ENCODE measurements at regions not wholly inside any gene's neighbourhood (a gene's known extent, or its start where the extent isn't known, plus 50 kb on each side); places are given as distances from the start of the nearest gene placed in this dataset.

GRCh38 chrX:4197971-4198370 is 484.5 kb upstream of the PRKX start:
- no peak for DNase-seq

GRCh38 chrX:4193500-4194155 is 480.2 kb upstream of the PRKX start:
- no peak for DNase-seq

GRCh38 chrX:4186331-4186730 is 472.9 kb upstream of the PRKX start:
- no peak for DNase-seq

GRCh38 chrX:4185086-4185485 is 471.6 kb upstream of the PRKX start:
- DNase-seq: no peak

- DNase-seq: no peak
These were observed 469.0 kb upstream of the PRKX start for GRCh38 chrX:4182408-4182806.

- DNase-seq: no peak
These were observed 468.4 kb upstream of the PRKX start for GRCh38 chrX:4181782-4182407.

GRCh38 chrX:4179031-4179430 is 465.6 kb upstream of the PRKX start:
- DNase-seq: no peak

- no peak for DNase-seq
These were observed 461.8 kb upstream of the PRKX start for GRCh38 chrX:4175221-4175620.

- DNase-seq: no peak
These were observed 460.3 kb upstream of the PRKX start for GRCh38 chrX:4173743-4174142.

GRCh38 chrX:4151798-4152197 is 438.3 kb upstream of the PRKX start:
- no peak for DNase-seq

- no peak for DNase-seq
These were observed 436.8 kb upstream of the PRKX start for GRCh38 chrX:4150259-4150658.

- DNase-seq: no peak
These were observed 416.2 kb upstream of the PRKX start for GRCh38 chrX:4129626-4130025.

- DNase-seq: no peak
These were observed 405.4 kb upstream of the PRKX start for GRCh38 chrX:4118666-4119530.

GRCh38 chrX:4110964-4111363 is 397.5 kb upstream of the PRKX start:
- DNase-seq: no peak

GRCh38 chrX:4094926-4095325 is 381.5 kb upstream of the PRKX start:
- DNase-seq: no peak

- DNase-seq: no peak
These were observed 377.8 kb upstream of the PRKX start for GRCh38 chrX:4091046-4091760.

GRCh38 chrX:4059893-4060292 is 346.4 kb upstream of the PRKX start:
- DNase-seq: no peak

GRCh38 chrX:4043951-4044350 is 330.5 kb upstream of the PRKX start:
- no peak for DNase-seq

GRCh38 chrX:4035874-4036273 is 322.4 kb upstream of the PRKX start:
- DNase-seq: no peak

- no peak for DNase-seq
These were observed 314.7 kb upstream of the PRKX start for GRCh38 chrX:4028151-4028550.

- DNase-seq: no peak
These were observed 291.8 kb upstream of the PRKX start for GRCh38 chrX:4005281-4005680.

- no peak for DNase-seq
These were observed 291.4 kb upstream of the PRKX start for GRCh38 chrX:4004822-4005221.

- no peak for DNase-seq
These were observed 280.9 kb upstream of the PRKX start for GRCh38 chrX:3994315-3994714.
